ENCODE measurements at regions not wholly inside any gene's neighbourhood (a gene's known extent, or its start where the extent isn't known, plus 50 kb on each side); places are given as distances from the start of the nearest gene placed in this dataset.
A peak's percentile ranks its signal among the peaks of the same experiment; 100 is the strongest.
"Not testable (repeated sequence)": the region's sequence is repeated elsewhere in the genome, so short reads cannot be mapped to it uniquely, and the experiment has no call there.

DNA sequence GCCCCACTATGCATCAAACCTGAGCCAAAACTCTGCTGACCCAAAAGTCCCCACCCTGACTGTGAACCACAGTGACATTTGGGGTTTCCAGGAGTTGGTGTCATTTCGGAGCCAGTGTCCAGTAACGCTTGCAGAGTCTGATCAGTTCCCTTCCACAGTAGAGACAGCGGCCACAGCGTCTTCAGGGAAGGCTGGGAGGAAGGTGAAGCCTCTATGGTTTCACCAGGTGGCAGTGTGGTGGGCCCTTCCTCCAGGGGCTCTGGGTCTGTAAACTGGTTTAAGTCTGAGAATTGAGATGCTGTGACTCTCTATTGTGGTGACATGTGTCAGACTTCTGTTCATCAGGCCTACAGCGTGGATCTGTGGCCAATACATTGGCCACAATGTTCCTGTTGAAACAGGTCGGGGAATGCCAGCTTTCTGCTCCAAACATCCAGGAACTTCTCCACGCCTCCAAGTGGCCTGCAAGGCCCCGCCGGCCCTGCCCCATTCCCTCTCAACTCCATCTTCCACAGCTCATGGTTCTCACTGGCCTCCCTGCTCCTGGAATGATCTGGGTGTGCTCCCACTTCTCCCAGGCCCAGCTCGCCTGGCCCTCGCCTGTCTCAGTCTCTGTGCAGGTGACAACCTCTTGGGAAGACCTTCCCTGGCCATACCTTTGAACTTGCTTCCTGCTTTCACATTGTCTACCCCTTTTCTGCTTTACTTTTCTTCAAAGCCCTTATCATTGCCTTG lies 124.5 kb upstream of the FAM20C start:
- H3K14ac ChIP-seq (ENCODE audit: low read length), result no peak overlapping the region
- H3K4me2 ChIP-seq (ENCODE audit: low read length), result no peak overlapping the region
- no peaks in the 10 kb centered on the region for H3K27me3 ChIP-seq (ENCODE audit: insufficient read depth, low read length)
- no peak overlapping the region for H4K12ac ChIP-seq (ENCODE audit: low read depth, low read length)
- no peak overlapping the region for H4K8ac ChIP-seq (ENCODE audit: low read depth, low read length)
- H3K27ac ChIP-seq (ENCODE audit: low read depth, low read length), result no peak overlapping the region
- no peak overlapping the region for H2AFZ ChIP-seq (ENCODE audit: insufficient read depth, low read length, poor library complexity)
- H3K4ac ChIP-seq (ENCODE audit: low read depth, low read length), result no peak overlapping the region
- no peak overlapping the region for H2BK120ac ChIP-seq (ENCODE audit: insufficient read depth, low read length, poor library complexity)
- H3K4me3 ChIP-seq (ENCODE audit: low read depth, low read length), result no peak overlapping the region
- no CpG with 5 or more reads among the region's 11 CpGs for WGBS (ENCODE audit: extremely low coverage, insufficient coverage, insufficient read length)
- H2BK5ac ChIP-seq (ENCODE audit: low read depth, low read length, poor library complexity), result no peak overlapping the region
- H3K79me2 ChIP-seq (ENCODE audit: control insufficient read depth, insufficient read depth, low read length, poor library complexity), result no peaks in the 10 kb centered on the region
- DNase-seq, result no peak
- no peak overlapping the region for H2AK5ac ChIP-seq (ENCODE audit: low read length)
- H2BK12ac ChIP-seq (ENCODE audit: low read length), result no peak overlapping the region
- no peak overlapping the region for H4K91ac ChIP-seq (ENCODE audit: low read depth, low read length)
- H3K23ac ChIP-seq (ENCODE audit: low read length), result no peak overlapping the region
- H3K79me1 ChIP-seq (ENCODE audit: low read length), result no peaks in the 10 kb centered on the region
- no peak overlapping the region for H3K18ac ChIP-seq (ENCODE audit: low read length)
- no peaks in the 10 kb centered on the region for H3K9me3 ChIP-seq (ENCODE audit: insufficient read depth, low read depth, low read length)
- H3K36me3 ChIP-seq (ENCODE audit: control insufficient read depth in 1 of 2, insufficient read depth in 2 of 2, low read length in 2 of 2), result no peaks in the 10 kb centered on the region
- no peaks in the 10 kb centered on the region for H3K4me1 ChIP-seq (ENCODE audit: control insufficient read depth in 1 of 2, insufficient read depth in 2 of 2, low read length in 2 of 2)
- no peak overlapping the region for H3K9ac ChIP-seq (ENCODE audit: low read length)

DNA sequence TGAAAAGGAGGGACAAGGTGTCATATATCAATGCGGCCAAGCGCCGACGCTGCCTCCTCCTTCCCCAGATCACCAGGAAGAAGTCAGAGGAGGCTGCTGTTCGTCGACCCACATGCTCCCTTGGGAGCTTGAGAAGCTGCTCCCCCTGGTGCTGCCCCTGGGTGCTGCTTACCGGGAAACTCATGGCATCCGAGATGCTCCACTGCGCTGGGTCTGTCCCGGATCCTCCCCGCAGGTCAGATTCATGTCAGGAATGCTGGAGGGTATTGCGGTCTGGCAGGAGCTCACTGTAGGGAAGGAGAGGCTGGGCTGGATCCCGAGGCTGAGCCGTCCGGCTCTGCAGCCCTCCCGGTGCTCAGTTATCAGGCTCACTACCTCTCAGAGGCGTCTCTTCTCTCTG lies 123.7 kb upstream of the FAM20C start:
- WGBS (ENCODE audit: extremely low coverage, insufficient coverage, insufficient read length), result no CpG with 5 or more reads among the region's 17 CpGs
- Histone ChIP-seq H2BK12ac (ENCODE audit: low read length) (no peak overlapping the region), H4K12ac (ENCODE audit: low read depth, low read length) (no peak overlapping the region), H3K4me2 (ENCODE audit: low read length) (no peak overlapping the region), H3K79me2 (ENCODE audit: control insufficient read depth, insufficient read depth, low read length, poor library complexity) (no peaks in the 10 kb centered on the region), H3K4ac (ENCODE audit: low read depth, low read length) (no peak overlapping the region), H3K27me3 (ENCODE audit: insufficient read depth, low read length) (no peaks in the 10 kb centered on the region), H3K9me3 (ENCODE audit: insufficient read depth, low read depth, low read length) (no peaks in the 10 kb centered on the region), H3K4me3 (ENCODE audit: low read depth, low read length) (no peak overlapping the region), H3K23ac (ENCODE audit: low read length) (no peak overlapping the region), H2AK5ac (ENCODE audit: low read length) (no peak overlapping the region), H3K18ac (ENCODE audit: low read length) (no peak overlapping the region), H3K79me1 (ENCODE audit: low read length) (no peaks in the 10 kb centered on the region), H2BK120ac (ENCODE audit: insufficient read depth, low read length, poor library complexity) (no peak overlapping the region), H3K14ac (ENCODE audit: low read length) (no peak overlapping the region), H2BK5ac (ENCODE audit: low read depth, low read length, poor library complexity) (no peak overlapping the region), H4K8ac (ENCODE audit: low read depth, low read length) (no peak overlapping the region), H3K9ac (ENCODE audit: low read length) (no peak overlapping the region), H3K4me1 (ENCODE audit: control insufficient read depth in 1 of 2, insufficient read depth in 2 of 2, low read length in 2 of 2) (no peaks in the 10 kb centered on the region), H2AFZ (ENCODE audit: insufficient read depth, low read length, poor library complexity) (no peak overlapping the region), H3K36me3 (ENCODE audit: control insufficient read depth in 1 of 2, insufficient read depth in 2 of 2, low read length in 2 of 2) (no peaks in the 10 kb centered on the region), H3K27ac (ENCODE audit: low read depth, low read length) (no peak overlapping the region), H4K91ac (ENCODE audit: low read depth, low read length) (no peak overlapping the region)
- peak in 1 of 2 donors; percentile 31 for DNase-seq

DNA sequence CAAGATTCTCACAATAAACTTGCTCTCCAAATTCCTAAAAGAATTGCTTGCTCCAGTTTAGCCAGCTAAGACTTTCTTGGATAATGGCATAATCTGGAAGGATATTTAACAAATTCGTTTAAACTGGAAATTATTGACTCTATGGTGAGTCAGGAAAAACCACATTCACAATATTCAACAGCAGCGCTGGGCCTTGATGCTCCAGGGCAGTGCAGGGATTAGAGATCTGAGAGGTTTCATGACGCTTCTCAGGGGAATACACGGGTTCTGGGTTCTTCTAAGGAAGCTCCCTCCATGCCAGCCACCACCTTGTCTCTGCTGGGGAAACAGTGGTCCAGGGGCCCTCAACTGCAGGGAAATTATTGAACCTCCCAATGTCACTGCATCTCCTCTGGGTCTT lies 123.3 kb upstream of the FAM20C start:
- not testable (repeated sequence) for H3K27ac ChIP-seq (ENCODE audit: low read depth, low read length); H2BK5ac ChIP-seq (ENCODE audit: low read depth, low read length, poor library complexity); H3K4ac ChIP-seq (ENCODE audit: low read depth, low read length); H4K12ac ChIP-seq (ENCODE audit: low read depth, low read length); H3K14ac ChIP-seq (ENCODE audit: low read length); H3K9me3 ChIP-seq (ENCODE audit: insufficient read depth, low read depth, low read length); H2AK5ac ChIP-seq (ENCODE audit: low read length); H3K4me1 ChIP-seq (ENCODE audit: control insufficient read depth in 1 of 2, insufficient read depth in 2 of 2, low read length in 2 of 2); H2BK120ac ChIP-seq (ENCODE audit: insufficient read depth, low read length, poor library complexity); H3K4me3 ChIP-seq (ENCODE audit: low read depth, low read length); H4K8ac ChIP-seq (ENCODE audit: low read depth, low read length); H3K27me3 ChIP-seq (ENCODE audit: insufficient read depth, low read length); DNase-seq; H3K4me2 ChIP-seq (ENCODE audit: low read length); H3K23ac ChIP-seq (ENCODE audit: low read length); H3K79me2 ChIP-seq (ENCODE audit: control insufficient read depth, insufficient read depth, low read length, poor library complexity); H2AFZ ChIP-seq (ENCODE audit: insufficient read depth, low read length, poor library complexity); H3K36me3 ChIP-seq (ENCODE audit: control insufficient read depth in 1 of 2, insufficient read depth in 2 of 2, low read length in 2 of 2); H3K79me1 ChIP-seq (ENCODE audit: low read length); H2BK12ac ChIP-seq (ENCODE audit: low read length); H3K9ac ChIP-seq (ENCODE audit: low read length); H4K91ac ChIP-seq (ENCODE audit: low read depth, low read length); H3K18ac ChIP-seq (ENCODE audit: low read length)
- no CpG with 5 or more reads among the region's 4 CpGs for WGBS (ENCODE audit: extremely low coverage, insufficient coverage, insufficient read length)

DNA sequence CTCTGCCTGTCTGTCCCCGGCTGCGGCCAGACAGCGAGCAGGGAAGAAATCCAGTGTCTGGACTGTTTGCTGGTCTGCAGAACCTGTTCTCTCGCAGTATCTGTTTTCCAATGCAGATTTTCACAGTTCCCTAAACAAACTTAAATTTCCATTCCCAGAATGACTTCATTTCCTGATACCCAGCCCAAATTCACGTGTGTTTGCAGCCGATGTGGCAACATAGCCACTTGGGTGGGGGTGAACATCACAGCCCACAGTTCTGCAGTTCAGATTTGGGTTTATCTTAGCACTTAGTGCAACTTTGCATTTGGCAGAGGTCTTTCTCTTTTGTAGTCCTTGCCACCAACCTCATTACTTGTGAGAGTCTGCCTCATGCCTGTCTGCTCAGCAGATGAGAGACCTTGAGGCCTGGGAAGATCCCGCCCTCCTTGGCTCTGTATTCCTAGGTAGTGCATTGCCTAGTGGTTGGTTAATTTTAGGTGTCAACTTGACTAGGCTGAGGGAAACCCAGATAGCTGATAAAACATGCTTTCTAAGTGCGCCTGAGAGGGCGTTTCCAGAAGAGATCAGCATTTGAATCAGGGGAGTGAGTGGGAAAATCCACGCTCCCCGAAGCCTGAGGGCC lies 122.8 kb upstream of the FAM20C start:
- not testable (repeated sequence) for H4K8ac ChIP-seq (ENCODE audit: low read depth, low read length); H3K79me1 ChIP-seq (ENCODE audit: low read length); H3K18ac ChIP-seq (ENCODE audit: low read length); H2BK12ac ChIP-seq (ENCODE audit: low read length); H2BK120ac ChIP-seq (ENCODE audit: insufficient read depth, low read length, poor library complexity); H3K4me3 ChIP-seq (ENCODE audit: low read depth, low read length); H3K79me2 ChIP-seq (ENCODE audit: control insufficient read depth, insufficient read depth, low read length, poor library complexity); H3K14ac ChIP-seq (ENCODE audit: low read length); H2AFZ ChIP-seq (ENCODE audit: insufficient read depth, low read length, poor library complexity); H2AK5ac ChIP-seq (ENCODE audit: low read length); H3K4me2 ChIP-seq (ENCODE audit: low read length); H4K12ac ChIP-seq (ENCODE audit: low read depth, low read length); H3K9me3 ChIP-seq (ENCODE audit: insufficient read depth, low read depth, low read length); H3K23ac ChIP-seq (ENCODE audit: low read length); H2BK5ac ChIP-seq (ENCODE audit: low read depth, low read length, poor library complexity); H3K9ac ChIP-seq (ENCODE audit: low read length); H3K27me3 ChIP-seq (ENCODE audit: insufficient read depth, low read length); H4K91ac ChIP-seq (ENCODE audit: low read depth, low read length); H3K36me3 ChIP-seq (ENCODE audit: control insufficient read depth in 1 of 2, insufficient read depth in 2 of 2, low read length in 2 of 2); H3K4ac ChIP-seq (ENCODE audit: low read depth, low read length); H3K27ac ChIP-seq (ENCODE audit: low read depth, low read length); H3K4me1 ChIP-seq (ENCODE audit: control insufficient read depth in 1 of 2, insufficient read depth in 2 of 2, low read length in 2 of 2); DNase-seq
- no CpG with 5 or more reads among the region's 11 CpGs for WGBS (ENCODE audit: extremely low coverage, insufficient coverage, insufficient read length)

Measured in trophoblast cell (in vitro differentiated cells and primary cell).